ENCODE measurements at regions not wholly inside any gene's neighbourhood (a gene's known extent, or its start where the extent isn't known, plus 50 kb on each side); places are given as distances from the start of the nearest gene placed in this dataset.

DNA sequence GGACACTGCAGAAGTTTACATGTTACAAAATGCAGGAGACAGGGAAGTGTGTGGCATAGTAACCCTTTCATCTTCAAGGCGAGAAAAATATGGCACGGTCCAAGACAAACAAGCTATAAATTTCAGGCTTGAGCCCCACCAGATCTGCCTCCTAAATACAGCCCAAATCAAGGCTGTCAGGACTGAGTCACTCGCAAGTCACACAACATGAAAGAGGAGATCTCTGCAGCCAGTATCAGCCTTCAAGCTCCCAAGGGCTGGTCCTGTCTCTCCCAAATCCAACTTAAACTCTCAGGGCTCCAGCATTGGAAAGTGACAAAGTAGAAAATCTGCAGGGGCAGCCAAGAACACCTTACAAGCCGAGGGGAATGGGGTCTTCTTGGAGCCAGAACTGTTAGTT, 106.3 kb upstream of the GATA6 start (continued):
- no peak for TF ChIP-seq PBX3 (IDR thresholded peaks at IDR 0.05; ENCODE audit: insufficient replicate concordance, low read depth, low read length)
- no peak for TF ChIP-seq SIX5 (IDR thresholded peaks at IDR 0.05; ENCODE audit: low read depth, low read length, severe bottlenecking)
- no peak for TF ChIP-seq BACH1 (IDR thresholded peaks at IDR 0.05; ENCODE audit: borderline replicate concordance)
- TF ChIP-seq ATF7 (IDR thresholded peaks at IDR 0.05; ENCODE audit: low read depth): no peak
- TF ChIP-seq, protein P1, sequence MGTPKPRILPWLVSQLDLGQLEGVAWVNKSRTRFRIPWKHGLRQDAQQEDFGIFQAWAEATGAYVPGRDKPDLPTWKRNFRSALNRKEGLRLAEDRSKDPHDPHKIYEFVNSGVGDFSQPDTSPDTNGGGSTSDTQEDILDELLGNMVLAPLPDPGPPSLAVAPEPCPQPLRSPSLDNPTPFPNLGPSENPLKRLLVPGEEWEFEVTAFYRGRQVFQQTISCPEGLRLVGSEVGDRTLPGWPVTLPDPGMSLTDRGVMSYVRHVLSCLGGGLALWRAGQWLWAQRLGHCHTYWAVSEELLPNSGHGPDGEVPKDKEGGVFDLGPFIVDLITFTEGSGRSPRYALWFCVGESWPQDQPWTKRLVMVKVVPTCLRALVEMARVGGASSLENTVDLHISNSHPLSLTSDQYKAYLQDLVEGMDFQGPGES (IDR thresholded peaks at IDR 0.05): no peak
- TF ChIP-seq BMI1 (IDR thresholded peaks at IDR 0.05; ENCODE audit: borderline replicate concordance): no peak
- no peak for TF ChIP-seq EGR1 (IDR thresholded peaks at IDR 0.05; ENCODE audit: borderline replicate concordance in 1 of 2, low read depth in 2 of 2, low read length in 2 of 2)
- no peak for TF ChIP-seq RB1 (IDR thresholded peaks at IDR 0.05; ENCODE audit: borderline replicate concordance)
- no peak for TF ChIP-seq ASH2L (IDR thresholded peaks at IDR 0.05; ENCODE audit: borderline replicate concordance, low read depth)
- no peak for TF ChIP-seq SUPT20H (IDR thresholded peaks at IDR 0.05; ENCODE audit: borderline replicate concordance, control insufficient read depth, low read depth, low read length)

DNA sequence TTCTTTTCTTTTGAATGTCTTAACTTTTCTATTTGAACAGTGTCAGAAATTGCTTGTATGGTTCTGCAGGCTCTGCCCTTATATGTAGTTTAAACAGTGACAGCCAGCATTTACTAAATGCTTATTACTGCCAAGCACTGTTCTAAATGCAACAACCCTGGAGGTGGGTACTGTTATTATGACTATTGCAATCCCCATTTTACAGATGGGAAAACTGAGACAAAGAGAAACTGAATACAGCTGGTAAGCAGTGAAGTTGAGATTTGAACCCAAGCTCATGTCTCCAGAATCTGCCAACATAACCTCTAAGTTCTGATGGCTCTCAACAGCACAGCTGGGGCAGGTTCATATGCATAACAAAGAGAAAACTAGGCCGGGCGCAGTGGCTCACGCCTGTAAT, 105.7 kb upstream of the GATA6 start:
- intact Hi-C loops (cut with micrococcal nuclease; ENCODE audit: unreplicated experiment): no loop called here
- POLR2A ChIA-PET: no interaction called here
- no TSS peak for BruUV-seq (replicated peaks)

More for the DNA sequence above, 105.7 kb upstream of the GATA6 start:
- no peak for ATAC-seq
- no peak for DNase-seq (ENCODE audit: low read depth, low spot score)
- Histone ChIP-seq H3K9ac (ENCODE audit: control insufficient read depth, insufficient read depth, low read length) (no peak overlapping the region), H3K36me3 (ENCODE audit: control insufficient read depth in 2 of 2, insufficient read depth in 2 of 2, low read length in 1 of 2) (no peaks in the 10 kb centered on the region), H4K20me1 (ENCODE audit: control insufficient read depth, insufficient read depth) (no peaks in the 10 kb centered on the region), H2AFZ (ENCODE audit: control insufficient read depth, low read depth, low read length) (no peak overlapping the region), H3K79me2 (ENCODE audit: control insufficient read depth, insufficient read depth, low read length) (no peaks in the 10 kb centered on the region), H3K4me3 (no peak overlapping the region), H3K27ac (ENCODE audit: control insufficient read depth, insufficient read depth) (no peak overlapping the region), H3K27me3 (replicated peaks in 1 of 2; ENCODE audit: control insufficient read depth in 2 of 2, insufficient read depth in 2 of 2, low read length in 1 of 2) (no peaks in the 10 kb centered on the region), H3K4me1 (ENCODE audit: control insufficient read depth, insufficient read depth, low read length) (no peaks in the 10 kb centered on the region), H3K4me2 (ENCODE audit: control insufficient read depth, insufficient read depth) (no peak overlapping the region), H3K9me3 (replicated peaks; ENCODE audit: control insufficient read depth, insufficient read depth, low read length) (no peaks in the 10 kb centered on the region)
- ChIA-PET SMC1A (ENCODE audit: uncharacterized antibody, unreplicated experiment) (no interaction called here), RAD21 (ENCODE audit: unreplicated experiment) (no interaction called here), CTCF (no interaction called here)
- in situ Hi-C loops (cut with MboI): no loop called here
- WGBS (ENCODE audit: insufficient coverage, insufficient replicate concordance, low lambda C conversion rate, missing lambda C conversion rate): 7% methylated on average over 3 of the region's 3 CpGs
- FAIRE-seq: no peak
- no peak for TF ChIP-seq STAT1 (conservative IDR thresholded peaks at IDR 0.05)
- no peak for TF ChIP-seq CHD4 (IDR thresholded peaks at IDR 0.05)
- TF ChIP-seq SP1 (IDR thresholded peaks at IDR 0.05; ENCODE audit: low read depth, low read length): no peak
- TF ChIP-seq ETV6 (conservative IDR thresholded peaks at IDR 0.05 in 1 of 2, IDR thresholded peaks at IDR 0.05 in 1 of 2; ENCODE audit: borderline replicate concordance in 1 of 2, low read depth in 1 of 2): no peak
- TF ChIP-seq E2F8 (IDR thresholded peaks at IDR 0.05; ENCODE audit: low read depth, partially characterized antibody): no peak
